GM12864 (cell line): ENCODE measurements at regions not wholly inside any gene's neighbourhood (a gene's known extent, or its start where the extent isn't known, plus 50 kb on each side); places are given as distances from the start of the nearest gene placed in this dataset.

ENCODE experiments used
- DNase-seq: peaks from one replicate; pipeline ENCODE4 v3.0.0-alpha.2; 2011; ENCODE audit warnings: low read depth
- H3K4me3 ChIP-seq: 2 replicates; pipeline ENCODE4 v1.5.1; 2011; ENCODE audit warnings: mild to moderate bottlenecking, low read depth, low read length, control low read depth
- TF ChIP-seq, protein P1 (sequence below): IDR thresholded peaks from 2 replicates; pipeline ENCODE4 v1.5.1; 2011; ENCODE audit warnings: low read depth, mild to moderate bottlenecking, moderate library complexity, low read length, control low read depth, inconsistent platforms; ENCODE audit errors: missing control alignments

DNA sequence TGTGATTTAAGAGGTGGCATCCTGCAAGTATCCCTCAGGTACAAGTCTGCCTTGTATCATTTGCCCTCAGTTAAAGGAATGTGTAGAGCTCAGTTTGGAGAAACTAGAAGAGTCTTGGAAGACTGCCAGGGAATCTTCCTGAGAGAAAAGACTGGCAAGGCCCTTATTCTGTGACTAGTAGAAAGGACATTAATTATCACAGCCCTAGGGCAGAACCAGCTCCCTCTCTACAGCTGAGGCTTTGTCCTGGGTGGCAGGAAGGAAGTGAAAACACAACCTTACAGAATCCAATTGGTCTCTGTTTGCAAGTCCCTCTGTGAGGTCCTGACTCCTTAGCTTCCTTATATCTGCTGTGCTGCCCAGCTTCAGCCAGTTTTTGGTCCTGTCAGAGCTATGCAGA, 385.9 kb upstream of the CYRIA start:
- TF ChIP-seq, protein P1, sequence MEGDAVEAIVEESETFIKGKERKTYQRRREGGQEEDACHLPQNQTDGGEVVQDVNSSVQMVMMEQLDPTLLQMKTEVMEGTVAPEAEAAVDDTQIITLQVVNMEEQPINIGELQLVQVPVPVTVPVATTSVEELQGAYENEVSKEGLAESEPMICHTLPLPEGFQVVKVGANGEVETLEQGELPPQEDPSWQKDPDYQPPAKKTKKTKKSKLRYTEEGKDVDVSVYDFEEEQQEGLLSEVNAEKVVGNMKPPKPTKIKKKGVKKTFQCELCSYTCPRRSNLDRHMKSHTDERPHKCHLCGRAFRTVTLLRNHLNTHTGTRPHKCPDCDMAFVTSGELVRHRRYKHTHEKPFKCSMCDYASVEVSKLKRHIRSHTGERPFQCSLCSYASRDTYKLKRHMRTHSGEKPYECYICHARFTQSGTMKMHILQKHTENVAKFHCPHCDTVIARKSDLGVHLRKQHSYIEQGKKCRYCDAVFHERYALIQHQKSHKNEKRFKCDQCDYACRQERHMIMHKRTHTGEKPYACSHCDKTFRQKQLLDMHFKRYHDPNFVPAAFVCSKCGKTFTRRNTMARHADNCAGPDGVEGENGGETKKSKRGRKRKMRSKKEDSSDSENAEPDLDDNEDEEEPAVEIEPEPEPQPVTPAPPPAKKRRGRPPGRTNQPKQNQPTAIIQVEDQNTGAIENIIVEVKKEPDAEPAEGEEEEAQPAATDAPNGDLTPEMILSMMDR = no peak

DNA sequence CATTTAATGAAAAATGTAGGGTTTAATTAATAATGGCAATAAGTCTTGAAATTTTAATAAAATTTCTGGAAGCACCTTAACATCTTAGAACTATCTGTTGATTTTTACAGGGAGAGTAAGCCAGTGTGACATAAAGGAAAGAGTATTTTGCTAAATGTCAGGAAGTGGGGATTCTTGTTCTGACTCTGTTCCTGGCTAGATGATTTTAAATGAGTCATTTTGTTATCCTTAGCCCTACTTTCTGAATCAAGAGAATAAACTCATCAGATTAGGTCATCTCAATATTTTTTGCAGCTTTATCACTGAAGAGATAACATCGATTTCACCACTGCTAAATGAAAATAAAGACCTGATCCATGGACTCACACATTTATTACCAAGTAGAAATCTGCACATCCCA, 377.5 kb upstream of the CYRIA start:
- no peak for DNase-seq
- H3K4me3 ChIP-seq = no peak overlapping the region
- TF ChIP-seq, protein P1 = no peak

More for the DNA sequence above, 385.9 kb upstream of the CYRIA start:
- H3K4me3 ChIP-seq = no peak overlapping the region
- DNase-seq = no peak

DNA sequence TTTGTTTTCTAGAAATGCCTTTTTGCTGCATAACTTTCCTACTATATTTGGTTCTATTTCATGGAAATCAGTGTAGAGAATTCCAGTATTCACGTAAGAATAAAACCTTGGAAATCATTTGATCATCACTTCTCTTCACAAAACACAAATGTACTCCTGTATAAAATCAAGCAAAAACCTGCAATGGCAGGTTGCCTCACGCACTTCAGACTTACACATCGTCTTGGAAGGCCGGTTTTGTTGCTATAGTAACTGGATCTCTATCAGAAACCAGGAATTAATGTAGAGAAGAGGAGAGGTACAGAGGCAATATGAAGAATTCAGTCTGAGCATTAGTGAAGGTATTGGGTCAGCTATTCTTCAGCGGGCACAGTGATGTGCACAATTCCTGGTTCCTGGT, 370.7 kb upstream of the CYRIA start:
- TF ChIP-seq, protein P1 = no peak
- DNase-seq = no peak

DNA sequence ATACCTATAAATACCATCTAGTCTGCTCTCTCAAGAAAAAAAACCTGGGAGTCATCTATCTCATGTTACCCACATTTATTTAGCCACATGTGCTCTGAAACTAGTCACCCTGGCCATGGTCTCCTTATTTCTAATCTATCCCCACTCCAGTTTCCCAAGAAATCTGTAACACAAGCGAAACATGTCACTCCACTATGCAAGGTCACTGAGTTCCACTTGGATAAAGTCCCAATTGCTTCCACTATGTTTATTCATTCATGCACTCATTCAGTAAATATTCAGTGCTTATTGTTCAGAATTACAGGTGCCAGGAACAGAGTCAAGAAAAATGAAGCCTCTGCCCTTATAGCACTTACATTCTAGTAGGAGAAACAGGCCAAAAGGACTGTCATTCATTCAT, 369.4 kb upstream of the CYRIA start:
- TF ChIP-seq, protein P1 = no peak
- DNase-seq = no peak
- H3K4me3 ChIP-seq = no peak overlapping the region

More for the DNA sequence above, 370.7 kb upstream of the CYRIA start:
- H3K4me3 ChIP-seq = no peak overlapping the region

DNA sequence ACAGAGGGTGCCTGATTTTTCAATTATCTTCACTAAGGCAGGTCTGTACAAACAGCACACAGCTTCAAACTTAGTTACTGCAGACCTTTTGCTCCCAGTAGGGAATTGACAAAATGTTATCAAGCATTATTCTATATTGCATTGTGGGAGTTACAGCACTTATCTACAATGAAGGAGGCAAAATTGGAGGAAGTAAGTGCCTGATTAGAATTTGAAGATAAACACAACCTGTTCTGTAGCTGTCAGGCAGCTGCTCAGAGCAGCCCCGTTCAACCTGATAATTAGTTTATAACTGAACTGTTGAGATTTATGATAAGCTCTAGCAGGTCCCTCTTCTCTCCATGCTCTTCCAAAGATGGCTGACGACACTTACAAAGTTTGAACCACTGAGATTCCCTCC, 364.4 kb upstream of the CYRIA start:
- DNase-seq = no peak
- no peak overlapping the region for H3K4me3 ChIP-seq
- TF ChIP-seq, protein P1 = no peak

DNA sequence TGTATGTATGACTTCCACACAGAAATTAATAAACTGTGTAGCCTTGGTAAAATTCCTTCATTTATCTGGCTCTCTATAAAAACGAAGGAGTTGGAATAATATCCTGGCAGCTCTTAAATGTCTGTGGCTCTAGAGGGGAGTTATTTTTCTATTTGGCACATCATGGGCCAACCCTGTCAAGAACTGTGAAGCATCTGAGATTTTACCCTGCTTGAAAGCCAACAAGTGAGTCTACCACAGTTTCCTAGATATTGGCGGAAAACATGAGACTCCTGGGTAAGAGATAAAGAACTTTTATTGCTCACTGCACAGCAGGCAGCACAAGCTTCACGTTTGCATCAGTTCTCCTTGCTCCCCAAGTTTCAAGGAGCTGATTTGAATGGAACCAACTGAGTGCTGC, 346.7 kb upstream of the CYRIA start:
- no peak overlapping the region for H3K4me3 ChIP-seq
- TF ChIP-seq, protein P1 = no peak
- no peak for DNase-seq

DNA sequence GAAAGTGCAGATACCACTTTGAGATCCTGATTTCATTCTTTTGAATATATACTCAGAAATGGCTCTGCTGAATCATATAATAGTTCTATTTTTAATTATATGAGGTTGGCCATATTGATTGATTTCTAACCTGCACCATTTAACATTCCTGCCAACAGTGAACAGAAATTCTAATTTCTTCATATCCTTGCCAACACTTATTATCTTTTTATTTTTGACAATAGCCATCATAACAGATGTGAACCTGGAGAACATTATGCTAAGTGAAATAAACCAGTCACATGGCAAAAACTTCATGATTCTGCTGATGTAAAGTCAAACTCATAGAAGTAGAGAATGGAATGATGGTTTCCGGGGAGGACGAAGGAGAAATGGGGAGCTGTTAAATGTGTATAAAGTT, 344.5 kb upstream of the CYRIA start:
- no peak for DNase-seq
- H3K4me3 ChIP-seq = no peak overlapping the region
- TF ChIP-seq, protein P1 = no peak
